ENCODE measurements at regions not wholly inside any gene's neighbourhood (a gene's known extent, or its start where the extent isn't known, plus 50 kb on each side); places are given as distances from the start of the nearest gene placed in this dataset.

- no peak for TF ChIP-seq CTCF (IDR thresholded peaks at IDR 0.05)
- no peak for TF ChIP-seq POLR2A (IDR thresholded peaks at IDR 0.05)
Observed at GRCh38 chr10:22137542-22137941, 80.3 kb downstream of the EBLN1 start.
